OCI-LY7 (cell line): ENCODE measurements at regions not wholly inside any gene's neighbourhood (a gene's known extent, or its start where the extent isn't known, plus 50 kb on each side); places are given as distances from the start of the nearest gene placed in this dataset.

Experiments
- BruUV-seq: library from RNA; stranded (reverse); fragments of 400-500 nt; replicated peaks from 2 replicates; lab custom pipeline; 2021; lab: Mats Ljungman, UMichigan
- CTCF ChIA-PET: fragments of 300-600 bp; sonication (Branson Sonifier 250); formaldehyde crosslinking; loops from one replicate; lab custom pipeline; 2022; ENCODE audit warnings: antibody characterized with exemption; ENCODE audit not compliant: unreplicated experiment; lab: Charles Lee
- POLR2A ChIA-PET: fragments of 300-600 bp; sonication (Branson Sonifier 250); formaldehyde crosslinking; loops from one replicate; lab custom pipeline; 2022; ENCODE audit warnings: antibody characterized with exemption; lab: Charles Lee
- DNase-seq: peaks from one replicate; pipeline ENCODE4 v3.0.0-alpha.2; 2015; ENCODE audit warnings: low spot score
- H2AFZ ChIP-seq: fragments of 200-600 bp; sonication (generic), shearing (Covaris generic); 2 replicates; pipeline ENCODE4 v1.6.1; 2014; ENCODE audit warnings: mild to moderate bottlenecking, antibody characterized with exemption, low read length, moderate library complexity
- H3K27ac ChIP-seq: fragments of 200-600 bp; sonication (generic); 2 replicates; pipeline ENCODE4 v1.5.1; 2014; ENCODE audit warnings: mixed run types, low read depth, mild to moderate bottlenecking, moderate library complexity, low read length, inconsistent platforms; ENCODE audit not compliant: poor library complexity, severe bottlenecking
- H3K36me3 ChIP-seq: fragments of 200-600 bp; sonication (generic); 2 replicates; pipeline ENCODE4 v1.6.1; 2014; ENCODE audit warnings: mild to moderate bottlenecking, antibody characterized with exemption, low read length, moderate library complexity, mixed read lengths; ENCODE audit not compliant: insufficient read depth
- H3K4me1 ChIP-seq: fragments of 200-600 bp; sonication (generic); 2 replicates; pipeline ENCODE4 v1.5.1; 2014; ENCODE audit warnings: mild to moderate bottlenecking, low read length; ENCODE audit not compliant: insufficient read depth, poor library complexity, severe bottlenecking
- H3K4me2 ChIP-seq: fragments of 200-600 bp; sonication (generic); 2 replicates; pipeline ENCODE4 v1.6.1; 2014; ENCODE audit warnings: mild to moderate bottlenecking, low read length
- H3K4me3 ChIP-seq: fragments of 200-600 bp; sonication (generic); 2 replicates; pipeline ENCODE4 v1.5.1; 2014; ENCODE audit warnings: mild to moderate bottlenecking, low read depth, low read length; ENCODE audit not compliant: poor library complexity, severe bottlenecking
- H3K79me2 ChIP-seq: fragments of 200-600 bp; sonication (generic); 2 replicates; pipeline ENCODE4 v1.6.1; 2016; ENCODE audit warnings: low read depth, mild to moderate bottlenecking, low read length, moderate library complexity, mixed read lengths; ENCODE audit not compliant: insufficient read depth
- H3K9me2 ChIP-seq: fragments of 200-600 bp; sonication (generic); 2 replicates; pipeline ENCODE4 v1.6.1; 2016; ENCODE audit warnings: mild to moderate bottlenecking, low read length, mixed read lengths; ENCODE audit not compliant: insufficient read depth
- H3K9me3 ChIP-seq: fragments of 200-600 bp; sonication (generic); 2 replicates; pipeline ENCODE4 v1.6.1; 2014; ENCODE audit warnings: mild to moderate bottlenecking, mixed run types, low read length, mixed read lengths
- H4K20me1 ChIP-seq: fragments of 200-600 bp; sonication (generic); 2 replicates; pipeline ENCODE4 v1.6.1; 2014; ENCODE audit warnings: mild to moderate bottlenecking, antibody characterized with exemption, low read length, moderate library complexity, mixed read lengths; ENCODE audit not compliant: insufficient read depth
- CTCF ChIP-seq: fragments of 200-600 bp; sonication (generic); conservative IDR thresholded peaks from 2 replicates; pipeline ENCODE4 v1.5.1; 2014; ENCODE audit warnings: mild to moderate bottlenecking, antibody characterized with exemption, low read length, moderate library complexity, mixed read lengths
- EZH2phosphoT487 ChIP-seq: fragments of 200-600 bp; sonication (generic); IDR thresholded peaks from 2 replicates; pipeline ENCODE4 v1.6.1; 2018; ENCODE audit warnings: low read depth, borderline replicate concordance, mild to moderate bottlenecking, mixed run types, antibody characterized with exemption, low read length, moderate library complexity, mixed read lengths
- intact Hi-C: fragments of 100-400 bp; cut with micrococcal nuclease; formaldehyde crosslinking; loops from one replicate; pipeline ENCODE4 v1.10.0; 2022; ENCODE audit not compliant: unreplicated experiment

GRCh38 chr12:90243211-90243610, 534.6 kb upstream of the ATP2B1 start:
- Histone ChIP-seq H2AFZ (no peak overlapping the region), H3K27ac (no peak overlapping the region), H3K4me2 (no peak overlapping the region), H3K36me3 (no peaks in the 10 kb centered on the region), H3K79me2 (no peaks in the 10 kb centered on the region), H3K9me3 (no peaks in the 10 kb centered on the region), H3K9me2 (no peaks in the 10 kb centered on the region), H3K4me1 (no peaks in the 10 kb centered on the region), H4K20me1 (no peaks in the 10 kb centered on the region), H3K4me3 (no peak overlapping the region)
- no peak for TF ChIP-seq EZH2phosphoT487
- no peak for TF ChIP-seq CTCF
- POLR2A ChIA-PET = interaction anchor here (1.0 kb wide), 1 partner anchor 39 kb away, joined by 3 read pairs; no protein-coding TSS in a partner anchor
- no TSS peak for BruUV-seq
- intact Hi-C loops = no loop called here
- no peak for DNase-seq
- CTCF ChIA-PET = no interaction called here

DNA sequence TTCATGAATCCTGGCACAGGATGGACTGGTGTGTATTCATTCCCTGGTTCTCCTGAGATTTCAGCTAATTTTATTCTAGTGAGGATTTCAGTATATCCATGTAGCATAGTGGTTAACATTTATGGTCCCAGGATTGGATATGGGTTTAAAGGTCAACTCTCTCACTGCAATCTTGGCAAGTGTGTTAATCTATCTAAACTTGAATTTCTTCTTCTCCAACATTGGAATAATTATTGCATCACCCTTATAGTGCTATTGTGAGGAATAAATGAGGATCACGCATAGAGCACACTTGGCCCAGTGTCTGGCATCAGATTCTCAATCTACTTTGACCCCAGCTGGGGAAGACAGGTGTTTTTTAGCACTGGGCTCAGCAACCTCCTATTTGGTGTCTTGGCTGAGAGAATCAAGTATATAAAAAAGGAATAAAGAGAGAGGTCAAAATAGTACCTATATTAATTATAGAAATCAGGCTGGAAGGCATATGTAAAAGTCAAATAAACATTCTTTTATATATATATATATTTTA, 531.2 kb upstream of the ATP2B1 start:
- no peaks in the 10 kb centered on the region for H3K4me1 ChIP-seq
- DNase-seq = no peak
- H4K20me1 ChIP-seq = no peaks in the 10 kb centered on the region
- no peak overlapping the region for H3K4me3 ChIP-seq
- TF ChIP-seq CTCF = no peak
- TF ChIP-seq EZH2phosphoT487 = no peak
- no TSS peak for BruUV-seq
- intact Hi-C loops = no loop called here
- no peak overlapping the region for H2AFZ ChIP-seq
- H3K9me3 ChIP-seq = no peaks in the 10 kb centered on the region
- ChIA-PET CTCF (no interaction called here), POLR2A (no interaction called here)
- H3K9me2 ChIP-seq = no peaks in the 10 kb centered on the region
- H3K27ac ChIP-seq = no peak overlapping the region
- no peaks in the 10 kb centered on the region for H3K36me3 ChIP-seq
- no peak overlapping the region for H3K4me2 ChIP-seq
- no peaks in the 10 kb centered on the region for H3K79me2 ChIP-seq

GRCh38 chr12:90238663-90239271, 530.1 kb upstream of the ATP2B1 start:
- Histone ChIP-seq H3K4me3 (no peak overlapping the region), H3K9me2 (no peaks in the 10 kb centered on the region), H3K79me2 (no peaks in the 10 kb centered on the region), H3K9me3 (no peaks in the 10 kb centered on the region), H3K4me2 (no peak overlapping the region), H4K20me1 (no peaks in the 10 kb centered on the region), H3K4me1 (no peaks in the 10 kb centered on the region), H3K36me3 (no peaks in the 10 kb centered on the region), H3K27ac (no peak overlapping the region), H2AFZ (no peak overlapping the region)
- CTCF ChIA-PET = no interaction called here
- intact Hi-C loops = no loop called here
- DNase-seq = no peak
- POLR2A ChIA-PET = no interaction called here
- no TSS peak for BruUV-seq
- TF ChIP-seq EZH2phosphoT487 = no peak
- TF ChIP-seq CTCF = no peak
